Smooth muscle cell (in vitro differentiated cells): ENCODE measurements at regions not wholly inside any gene's neighbourhood (a gene's known extent, or its start where the extent isn't known, plus 50 kb on each side); places are given as distances from the start of the nearest gene placed in this dataset.
"Not testable (repeated sequence)": the region's sequence is repeated elsewhere in the genome, so short reads cannot be mapped to it uniquely, and the experiment has no call there.

Experiments
- DNase-seq: peaks from one replicate; lab custom pipeline; 2025; ENCODE audit not compliant: unreplicated experiment; lab: John Stamatoyannopoulos, UW
- H2AFZ ChIP-seq: fragments of 200-600 bp; sonication (generic); 2 replicates; pipeline ENCODE4 v1.6.0; 2016; ENCODE audit warnings: antibody characterized with exemption, low read depth, mild to moderate bottlenecking
- H3F3A ChIP-seq: fragments of 200-600 bp; sonication (generic); 2 replicates; pipeline ENCODE4 v1.6.0; 2017; ENCODE audit warnings: antibody characterized with exemption, low read depth
- H3K27ac ChIP-seq: fragments of 200-600 bp; sonication (generic); 2 replicates; pipeline ENCODE4 v1.5.1; 2016; ENCODE audit warnings: low read depth, mild to moderate bottlenecking
- H3K27me3 ChIP-seq: fragments of 200-600 bp; sonication (generic); 2 replicates; pipeline ENCODE4 v1.6.1; 2016; ENCODE audit warnings: low read depth, mild to moderate bottlenecking
- H3K36me3 ChIP-seq: fragments of 200-600 bp; sonication (generic); 2 replicates; pipeline ENCODE4 v1.5.1; 2016; ENCODE audit warnings: low read depth
- H3K4me1 ChIP-seq: fragments of 200-600 bp; sonication (generic); 2 replicates; pipeline ENCODE4 v1.5.1; 2016; ENCODE audit warnings: low read depth
- H3K4me2 ChIP-seq: fragments of 200-600 bp; sonication (generic); 2 replicates; pipeline ENCODE4 v1.6.0; 2016; ENCODE audit warnings: mild to moderate bottlenecking
- H3K4me3 ChIP-seq: fragments of 200-600 bp; sonication (generic); 2 replicates; pipeline ENCODE4 v1.5.1; 2016; ENCODE audit warnings: mild to moderate bottlenecking
- H3K79me2 ChIP-seq: fragments of 200-600 bp; sonication (generic); 2 replicates; pipeline ENCODE4 v1.6.0; 2016; ENCODE audit warnings: low read depth, mild to moderate bottlenecking
- H3K9ac ChIP-seq: fragments of 200-600 bp; sonication (generic); 2 replicates; pipeline ENCODE4 v1.6.0; 2016; ENCODE audit warnings: low read depth
- H3K9me3 ChIP-seq: fragments of 200-600 bp; sonication (generic); replicated peaks from 2 replicates; pipeline ENCODE4 v1.5.1; 2016; ENCODE audit warnings: low read depth
- H4K20me1 ChIP-seq: fragments of 200-600 bp; sonication (generic); 2 replicates; pipeline ENCODE4 v1.6.0; 2016; ENCODE audit warnings: low read depth
- CTCF ChIP-seq: fragments of 200-600 bp; sonication (generic); IDR thresholded peaks from 2 replicates; pipeline ENCODE4 v1.5.1; 2017; ENCODE audit warnings: borderline replicate concordance, mild to moderate bottlenecking, antibody characterized with exemption; ENCODE audit not compliant: insufficient read depth, poor library complexity, severe bottlenecking
- WGBS: methylation state at CpG from one replicate; pipeline ENCODE4 v1.1.7; 2016; ENCODE audit warnings: low lambda C conversion rate; 5-methylcytosine and 5-hydroxymethylcytosine counted together

- DNase-seq, result no peak
- Histone ChIP-seq H4K20me1 (no peaks in the 10 kb centered on the region), H3K27me3 (no peaks in the 10 kb centered on the region), H3K27ac (no peak overlapping the region), H3F3A (no peaks in the 10 kb centered on the region), H3K4me3 (no peak overlapping the region), H3K79me2 (no peaks in the 10 kb centered on the region), H3K9me3 (no peaks in the 10 kb centered on the region), H3K9ac (no peak overlapping the region), H2AFZ (no peak overlapping the region), H3K4me1 (no peaks in the 10 kb centered on the region), H3K36me3 (no peaks in the 10 kb centered on the region), H3K4me2 (no peak overlapping the region)
- TF ChIP-seq CTCF, result no peak
- 87% methylated on average over 1 of the region's 1 CpG for WGBS
These were observed 144.9 kb upstream of the MTPN start for GRCh38 chr7:136122026-136122425.

GRCh38 chr7:136117539-136117938 lies 140.4 kb upstream of the MTPN start:
- no peak overlapping the region for H3K9ac ChIP-seq
- WGBS, result 90% methylated on average over 7 of the region's 7 CpGs
- H3K36me3 ChIP-seq, result no peaks in the 10 kb centered on the region
- H2AFZ ChIP-seq, result no peak overlapping the region
- no peaks in the 10 kb centered on the region for H3K27me3 ChIP-seq
- DNase-seq, result no peak
- no peaks in the 10 kb centered on the region for H3K4me1 ChIP-seq
- no peaks in the 10 kb centered on the region for H3K9me3 ChIP-seq
- no peaks in the 10 kb centered on the region for H3K79me2 ChIP-seq
- H3K4me3 ChIP-seq, result no peak overlapping the region
- H4K20me1 ChIP-seq, result no peaks in the 10 kb centered on the region
- H3F3A ChIP-seq, result no peaks in the 10 kb centered on the region
- H3K4me2 ChIP-seq, result no peak overlapping the region
- no peak for TF ChIP-seq CTCF
- H3K27ac ChIP-seq, result no peak overlapping the region

- 92% methylated on average over 11 of the region's 11 CpGs for WGBS
- no peak for DNase-seq
- Histone ChIP-seq H3K27ac (no peak overlapping the region), H3K9ac (no peak overlapping the region), H3K4me2 (no peak overlapping the region), H3K9me3 (no peaks in the 10 kb centered on the region), H3K79me2 (no peaks in the 10 kb centered on the region), H2AFZ (no peak overlapping the region), H3K36me3 (no peaks in the 10 kb centered on the region), H3K27me3 (no peaks in the 10 kb centered on the region), H3K4me1 (no peaks in the 10 kb centered on the region), H3F3A (no peaks in the 10 kb centered on the region), H3K4me3 (no peak overlapping the region), H4K20me1 (no peaks in the 10 kb centered on the region)
- TF ChIP-seq CTCF, result no peak
These were observed 139.0 kb upstream of the MTPN start for GRCh38 chr7:136116186-136116585.

- Histone ChIP-seq H4K20me1 (no peaks in the 10 kb centered on the region), H3K4me1 (no peaks in the 10 kb centered on the region), H3K27me3 (no peaks in the 10 kb centered on the region), H3K9ac (no peak overlapping the region), H3K4me2 (no peak overlapping the region), H3K79me2 (no peaks in the 10 kb centered on the region), H3K27ac (no peak overlapping the region), H3K36me3 (no peaks in the 10 kb centered on the region), H3F3A (no peaks in the 10 kb centered on the region), H3K4me3 (no peak overlapping the region), H3K9me3 (no peaks in the 10 kb centered on the region), H2AFZ (no peak overlapping the region)
- no peak for DNase-seq
- 56% methylated on average over 21 of the region's 21 CpGs for WGBS
- TF ChIP-seq CTCF, result peak; percentile 76
These were observed 138.0 kb upstream of the MTPN start for GRCh38 chr7:136114966-136115762.

- not testable (repeated sequence) for H3K4me2 ChIP-seq, H3F3A ChIP-seq, H4K20me1 ChIP-seq, H3K36me3 ChIP-seq, H2AFZ ChIP-seq, H3K27ac ChIP-seq, DNase-seq, H3K27me3 ChIP-seq, H3K9me3 ChIP-seq, H3K9ac ChIP-seq, H3K79me2 ChIP-seq, H3K4me1 ChIP-seq, H3K4me3 ChIP-seq
- WGBS, result 93% methylated on average over 6 of the region's 6 CpGs
These were observed 137.3 kb upstream of the MTPN start for GRCh38 chr7:136114467-136114866.
